WTC11 (cell line): ENCODE measurements at regions not wholly inside any gene's neighbourhood (a gene's known extent, or its start where the extent isn't known, plus 50 kb on each side); places are given as distances from the start of the nearest gene placed in this dataset.

Source experiments
- ATAC-seq: fragments of 200-7000 bp; cut with Tn5 transposase; 2 replicates; pipeline ENCODE4 v1.10.0; 2021; ENCODE audit warnings: mild to moderate bottlenecking, moderate library complexity
- CTCF ChIA-PET: fragments of 300-600 bp; sonication (Branson Sonifier 250); formaldehyde crosslinking; loops from one replicate; lab custom pipeline; 2021; ENCODE audit warnings: antibody characterized with exemption; lab: Charles Lee
- POLR2A ChIA-PET: fragments of 350-600 bp; sonication (Branson Sonifier 250); formaldehyde crosslinking; loops from one replicate; lab custom pipeline; 2021; ENCODE audit warnings: antibody characterized with exemption; lab: Charles Lee
- DNase-seq: peaks from one replicate; pipeline ENCODE4 v3.0.0; 2021; ENCODE audit warnings: low spot score
- H3K27ac Mint-ChIP-seq: 2 replicates; pipeline ENCODE4 v1.8.0; 2021; ENCODE audit warnings: mixed read lengths
- H3K27me3 Mint-ChIP-seq: 2 replicates; pipeline ENCODE4 v1.8.0; 2021; ENCODE audit warnings: low read depth, mild to moderate bottlenecking, moderate library complexity, mixed read lengths
- H3K36me3 Mint-ChIP-seq: 2 replicates; pipeline ENCODE4 v1.8.0; 2021; ENCODE audit warnings: mixed read lengths
- H3K4me1 Mint-ChIP-seq: 2 replicates; pipeline ENCODE4 v1.8.0; 2022; ENCODE audit warnings: mixed read lengths
- H3K4me3 Mint-ChIP-seq: 2 replicates; pipeline ENCODE4 v1.8.0; 2021; ENCODE audit warnings: mild to moderate bottlenecking, moderate library complexity, mixed read lengths
- H3K9me3 Mint-ChIP-seq: 2 replicates; pipeline ENCODE4 v1.8.0; 2021; ENCODE audit warnings: mixed read lengths
- E2F5 ChIP-seq: sonication (generic); formaldehyde crosslinking; IDR thresholded peaks from 2 replicates; pipeline ENCODE4 v1.8.1; 2022; ENCODE audit warnings: mild to moderate bottlenecking, moderate library complexity, missing genetic modification reagents
- GRHL2 ChIP-seq: fragments of 250-450 bp; sonication (Bioruptor Pico); IDR thresholded peaks from 2 replicates; pipeline ENCODE4 v1.8.0; 2022; ENCODE audit warnings: mild to moderate bottlenecking, moderate library complexity; ENCODE audit not compliant: insufficient replicate concordance, severe bottlenecking
- HMGXB4 ChIP-seq: sonication (generic); formaldehyde crosslinking; IDR thresholded peaks from 2 replicates; pipeline ENCODE4 v1.8.1; 2023; ENCODE audit warnings: mild to moderate bottlenecking, moderate library complexity, missing genetic modification reagents
- JAZF1 ChIP-seq: fragments of 250-450 bp; sonication (Bioruptor Pico); IDR thresholded peaks from 2 replicates; pipeline ENCODE4 v1.9.0; 2021; ENCODE audit warnings: moderate library complexity, mild to moderate bottlenecking, inconsistent platforms
- MXD4 ChIP-seq: fragments of 250-450 bp; sonication (Bioruptor Pico); IDR thresholded peaks from 2 replicates; pipeline ENCODE4 v1.8.0; 2021; ENCODE audit warnings: mild to moderate bottlenecking, moderate library complexity, borderline replicate concordance
- NFE2L1 ChIP-seq: sonication (generic); formaldehyde crosslinking; IDR thresholded peaks from 2 replicates; pipeline ENCODE4 v1.8.1; 2023; ENCODE audit warnings: missing genetic modification reagents
- NR1H2 ChIP-seq: sonication (generic); formaldehyde crosslinking; IDR thresholded peaks from 2 replicates; pipeline ENCODE4 v1.9.0; 2021; ENCODE audit warnings: mild to moderate bottlenecking, moderate library complexity, missing genetic modification reagents
- RELA ChIP-seq: sonication (generic); formaldehyde crosslinking; IDR thresholded peaks from 2 replicates; pipeline ENCODE4 v1.8.1; 2022; ENCODE audit warnings: missing genetic modification reagents, mild to moderate bottlenecking, borderline replicate concordance
- SOX15 ChIP-seq: fragments of 250-450 bp; sonication (Bioruptor Pico); IDR thresholded peaks from 2 replicates; pipeline ENCODE4 v1.9.0; 2021; ENCODE audit warnings: mild to moderate bottlenecking
- ZBTB21 ChIP-seq: sonication (generic); formaldehyde crosslinking; IDR thresholded peaks from 2 replicates; pipeline ENCODE4 v1.8.1; 2023; ENCODE audit warnings: mild to moderate bottlenecking, missing genetic modification reagents, borderline replicate concordance
- ZNF423 ChIP-seq: fragments of 250-450 bp; sonication (Bioruptor Pico); IDR thresholded peaks from 2 replicates; pipeline ENCODE4 v2.1.2; 2022; ENCODE audit warnings: mild to moderate bottlenecking, moderate library complexity
- TF ChIP-seq, protein P1 (sequence below): sonication (generic); formaldehyde crosslinking; IDR thresholded peaks from 2 replicates; pipeline ENCODE4 v1.8.1; 2022; ENCODE audit warnings: low read depth, mild to moderate bottlenecking, moderate library complexity, missing genetic modification reagents, borderline replicate concordance
- TF ChIP-seq, protein P2 (sequence below): sonication (generic); formaldehyde crosslinking; IDR thresholded peaks from 2 replicates; pipeline ENCODE4 v1.8.1; 2023; ENCODE audit warnings: mild to moderate bottlenecking, missing genetic modification reagents
- TF ChIP-seq, protein P3 (sequence below): fragments of 250-450 bp; sonication (Bioruptor Pico); IDR thresholded peaks from 2 replicates; pipeline ENCODE4 v1.8.0; 2021; ENCODE audit warnings: mild to moderate bottlenecking
- TF ChIP-seq, protein P4 (sequence below): fragments of 250-450 bp; sonication (Bioruptor Pico); conservative IDR thresholded peaks from 2 replicates; pipeline ENCODE4 v1.9.0; 2021; ENCODE audit warnings: mild to moderate bottlenecking
- TF ChIP-seq, protein P5 (sequence below): sonication (generic); formaldehyde crosslinking; IDR thresholded peaks from 2 replicates; pipeline ENCODE4 v1.8.0; 2022; ENCODE audit warnings: mild to moderate bottlenecking, missing genetic modification reagents
- TF ChIP-seq, protein P6 (sequence below): fragments of 250-450 bp; sonication (Bioruptor Pico); IDR thresholded peaks from 2 replicates; pipeline ENCODE4 v1.9.0; 2021; ENCODE audit warnings: mild to moderate bottlenecking
- TF ChIP-seq, protein P7 (sequence below): sonication (generic); formaldehyde crosslinking; IDR thresholded peaks from 2 replicates; pipeline ENCODE4 v1.8.0; 2022; ENCODE audit warnings: mild to moderate bottlenecking, missing genetic modification reagents

- TF ChIP-seq, protein P1, sequence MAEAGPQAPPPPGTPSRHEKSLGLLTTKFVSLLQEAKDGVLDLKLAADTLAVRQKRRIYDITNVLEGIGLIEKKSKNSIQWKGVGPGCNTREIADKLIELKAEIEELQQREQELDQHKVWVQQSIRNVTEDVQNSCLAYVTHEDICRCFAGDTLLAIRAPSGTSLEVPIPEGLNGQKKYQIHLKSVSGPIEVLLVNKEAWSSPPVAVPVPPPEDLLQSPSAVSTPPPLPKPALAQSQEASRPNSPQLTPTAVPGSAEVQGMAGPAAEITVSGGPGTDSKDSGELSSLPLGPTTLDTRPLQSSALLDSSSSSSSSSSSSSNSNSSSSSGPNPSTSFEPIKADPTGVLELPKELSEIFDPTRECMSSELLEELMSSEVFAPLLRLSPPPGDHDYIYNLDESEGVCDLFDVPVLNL: no peak
- TF ChIP-seq, protein P2, sequence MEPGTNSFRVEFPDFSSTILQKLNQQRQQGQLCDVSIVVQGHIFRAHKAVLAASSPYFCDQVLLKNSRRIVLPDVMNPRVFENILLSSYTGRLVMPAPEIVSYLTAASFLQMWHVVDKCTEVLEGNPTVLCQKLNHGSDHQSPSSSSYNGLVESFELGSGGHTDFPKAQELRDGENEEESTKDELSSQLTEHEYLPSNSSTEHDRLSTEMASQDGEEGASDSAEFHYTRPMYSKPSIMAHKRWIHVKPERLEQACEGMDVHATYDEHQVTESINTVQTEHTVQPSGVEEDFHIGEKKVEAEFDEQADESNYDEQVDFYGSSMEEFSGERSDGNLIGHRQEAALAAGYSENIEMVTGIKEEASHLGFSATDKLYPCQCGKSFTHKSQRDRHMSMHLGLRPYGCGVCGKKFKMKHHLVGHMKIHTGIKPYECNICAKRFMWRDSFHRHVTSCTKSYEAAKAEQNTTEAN (CRISPR knock-in tag): no peak
- TF ChIP-seq RELA (CRISPR knock-in tag) (no peak), NR1H2 (CRISPR knock-in tag) (no peak), HMGXB4 (no peak)
- TF ChIP-seq, protein P3, sequence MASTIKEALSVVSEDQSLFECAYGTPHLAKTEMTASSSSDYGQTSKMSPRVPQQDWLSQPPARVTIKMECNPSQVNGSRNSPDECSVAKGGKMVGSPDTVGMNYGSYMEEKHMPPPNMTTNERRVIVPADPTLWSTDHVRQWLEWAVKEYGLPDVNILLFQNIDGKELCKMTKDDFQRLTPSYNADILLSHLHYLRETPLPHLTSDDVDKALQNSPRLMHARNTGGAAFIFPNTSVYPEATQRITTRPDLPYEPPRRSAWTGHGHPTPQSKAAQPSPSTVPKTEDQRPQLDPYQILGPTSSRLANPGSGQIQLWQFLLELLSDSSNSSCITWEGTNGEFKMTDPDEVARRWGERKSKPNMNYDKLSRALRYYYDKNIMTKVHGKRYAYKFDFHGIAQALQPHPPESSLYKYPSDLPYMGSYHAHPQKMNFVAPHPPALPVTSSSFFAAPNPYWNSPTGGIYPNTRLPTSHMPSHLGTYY (CRISPR knock-in tag): no peak
- TF ChIP-seq, protein P4, sequence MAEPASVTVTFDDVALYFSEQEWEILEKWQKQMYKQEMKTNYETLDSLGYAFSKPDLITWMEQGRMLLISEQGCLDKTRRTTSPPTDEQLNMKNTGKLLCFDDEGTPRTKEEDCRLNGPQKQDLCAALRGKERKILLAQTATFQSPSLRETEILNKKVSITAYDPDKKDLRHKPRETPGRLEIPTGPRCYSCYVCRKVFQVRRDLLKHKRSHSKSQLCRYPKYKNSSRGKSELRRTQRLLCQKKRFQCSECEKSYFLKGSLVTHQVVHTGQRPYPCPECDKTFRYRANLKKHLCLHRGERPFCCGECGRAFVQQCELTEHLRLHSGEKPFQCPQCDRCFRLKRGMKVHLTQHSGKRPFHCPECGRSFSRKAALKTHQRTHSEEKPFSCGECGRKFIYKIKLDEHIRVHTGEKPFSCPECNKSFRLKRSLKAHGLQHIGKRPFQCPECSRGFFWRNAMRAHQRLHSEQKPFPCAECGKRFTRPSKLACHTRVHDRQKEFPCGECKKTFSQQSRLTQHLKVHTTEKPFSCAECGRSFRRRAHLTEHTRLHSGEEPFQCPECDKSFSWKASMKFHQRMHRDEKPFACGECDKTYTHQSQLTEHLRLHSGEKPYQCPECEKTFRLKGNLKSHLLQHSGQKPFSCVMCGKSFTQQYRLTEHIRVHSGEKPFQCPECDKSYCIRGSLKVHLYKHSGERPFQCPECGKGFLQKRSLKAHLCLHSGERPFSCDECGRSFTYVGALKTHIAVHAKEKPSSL: no peak
- TF ChIP-seq, protein P5, sequence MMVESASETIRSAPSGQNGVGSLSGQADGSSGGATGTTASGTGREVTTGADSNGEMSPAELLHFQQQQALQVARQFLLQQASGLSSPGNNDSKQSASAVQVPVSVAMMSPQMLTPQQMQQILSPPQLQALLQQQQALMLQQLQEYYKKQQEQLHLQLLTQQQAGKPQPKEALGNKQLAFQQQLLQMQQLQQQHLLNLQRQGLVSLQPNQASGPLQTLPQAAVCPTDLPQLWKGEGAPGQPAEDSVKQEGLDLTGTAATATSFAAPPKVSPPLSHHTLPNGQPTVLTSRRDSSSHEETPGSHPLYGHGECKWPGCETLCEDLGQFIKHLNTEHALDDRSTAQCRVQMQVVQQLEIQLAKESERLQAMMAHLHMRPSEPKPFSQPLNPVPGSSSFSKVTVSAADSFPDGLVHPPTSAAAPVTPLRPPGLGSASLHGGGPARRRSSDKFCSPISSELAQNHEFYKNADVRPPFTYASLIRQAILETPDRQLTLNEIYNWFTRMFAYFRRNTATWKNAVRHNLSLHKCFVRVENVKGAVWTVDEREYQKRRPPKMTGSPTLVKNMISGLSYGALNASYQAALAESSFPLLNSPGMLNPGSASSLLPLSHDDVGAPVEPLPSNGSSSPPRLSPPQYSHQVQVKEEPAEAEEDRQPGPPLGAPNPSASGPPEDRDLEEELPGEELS (CRISPR knock-in tag): no peak
These were observed 303.1 kb upstream of the MKI67 start (continued) for GRCh38 chr10:128429321-128429720.

GRCh38 chr10:128429835-128430513, 303.8 kb upstream of the MKI67 start:
- no peak overlapping the region for H3K4me3 Mint-ChIP-seq
- H3K9me3 Mint-ChIP-seq: no peaks in the 10 kb centered on the region
- peaks cover 22% of the 10 kb centered on the region for H3K4me1 Mint-ChIP-seq
- no peaks in the 10 kb centered on the region for H3K36me3 Mint-ChIP-seq
- no peak overlapping the region for H3K27ac Mint-ChIP-seq
- H3K27me3 Mint-ChIP-seq: no peaks in the 10 kb centered on the region; the same call in 1 of the 2 replicates
- ChIA-PET CTCF (interaction anchor here (1.2 kb wide), 1 partner anchor 218 kb away, joined by 5 read pairs; no protein-coding TSS in a partner anchor), POLR2A (no interaction called here)
- peak; percentile 50 for ATAC-seq
- TF ChIP-seq, protein P5 (CRISPR knock-in tag): no peak
- TF ChIP-seq, protein P3 (CRISPR knock-in tag): no peak
- TF ChIP-seq, protein P6, sequence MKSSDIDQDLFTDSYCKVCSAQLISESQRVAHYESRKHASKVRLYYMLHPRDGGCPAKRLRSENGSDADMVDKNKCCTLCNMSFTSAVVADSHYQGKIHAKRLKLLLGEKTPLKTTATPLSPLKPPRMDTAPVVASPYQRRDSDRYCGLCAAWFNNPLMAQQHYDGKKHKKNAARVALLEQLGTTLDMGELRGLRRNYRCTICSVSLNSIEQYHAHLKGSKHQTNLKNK (CRISPR knock-in tag): no peak
- TF ChIP-seq NR1H2 (CRISPR knock-in tag) (no peak), SOX15 (CRISPR knock-in tag) (no peak), ZNF423 (CRISPR knock-in tag) (no peak), MXD4 (CRISPR knock-in tag) (no peak), GRHL2 (no peak), E2F5 (CRISPR knock-in tag) (no peak), NFE2L1 (CRISPR knock-in tag) (no peak), JAZF1 (CRISPR knock-in tag) (no peak), ZBTB21 (CRISPR knock-in tag) (no peak)
- TF ChIP-seq, protein P7, sequence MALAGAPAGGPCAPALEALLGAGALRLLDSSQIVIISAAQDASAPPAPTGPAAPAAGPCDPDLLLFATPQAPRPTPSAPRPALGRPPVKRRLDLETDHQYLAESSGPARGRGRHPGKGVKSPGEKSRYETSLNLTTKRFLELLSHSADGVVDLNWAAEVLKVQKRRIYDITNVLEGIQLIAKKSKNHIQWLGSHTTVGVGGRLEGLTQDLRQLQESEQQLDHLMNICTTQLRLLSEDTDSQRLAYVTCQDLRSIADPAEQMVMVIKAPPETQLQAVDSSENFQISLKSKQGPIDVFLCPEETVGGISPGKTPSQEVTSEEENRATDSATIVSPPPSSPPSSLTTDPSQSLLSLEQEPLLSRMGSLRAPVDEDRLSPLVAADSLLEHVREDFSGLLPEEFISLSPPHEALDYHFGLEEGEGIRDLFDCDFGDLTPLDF (CRISPR knock-in tag): no peak
- DNase-seq: no peak
